Activated naive CD8-positive, alpha-beta T cell treated with anti-CD3 and anti-CD28 coated beads, Interleukin-2, amount 10 ng/mL, durations not matched to agents 7 days and 5 days (primary cell): ENCODE measurements at regions not wholly inside any gene's neighbourhood (a gene's known extent, or its start where the extent isn't known, plus 50 kb on each side); places are given as distances from the start of the nearest gene placed in this dataset.
"Not testable (repeated sequence)": the region's sequence is repeated elsewhere in the genome, so short reads cannot be mapped to it uniquely, and the experiment has no call there.

ENCODE experiments used
- ATAC-seq: fragments of 150-1000 bp; cut with Tn5 transposase; one replicate; pipeline ENCODE4 v1.10.0; 2021; ENCODE audit warnings: low read depth, moderate library complexity
- POLR2A ChIA-PET: fragments of 350-600 bp; sonication (Branson Sonifier 250); formaldehyde crosslinking; loops from one replicate; lab custom pipeline; 2021; ENCODE audit warnings: antibody characterized with exemption; lab: Charles Lee
- DNase-seq: peaks from one replicate; pipeline ENCODE4 v3.0.0; 2021
- H3K27ac Mint-ChIP-seq: one replicate; pipeline ENCODE4 v1.8.0; 2022; ENCODE audit warnings: mild to moderate bottlenecking, mixed read lengths
- H3K27me3 Mint-ChIP-seq: one replicate; pipeline ENCODE4 v1.8.0; 2022; ENCODE audit warnings: mild to moderate bottlenecking, moderate library complexity, mixed read lengths
- H3K36me3 Mint-ChIP-seq: one replicate; pipeline ENCODE4 v1.8.0; 2021; ENCODE audit warnings: mild to moderate bottlenecking, mixed read lengths
- H3K4me1 Mint-ChIP-seq: one replicate; pipeline ENCODE4 v1.8.0; 2021; ENCODE audit warnings: mixed read lengths
- H3K4me3 Mint-ChIP-seq: one replicate; pipeline ENCODE4 v1.8.0; 2022; ENCODE audit warnings: mild to moderate bottlenecking, moderate library complexity, mixed read lengths
- H3K9me3 Mint-ChIP-seq: one replicate; pipeline ENCODE4 v1.8.0; 2021; ENCODE audit warnings: mixed read lengths

DNA sequence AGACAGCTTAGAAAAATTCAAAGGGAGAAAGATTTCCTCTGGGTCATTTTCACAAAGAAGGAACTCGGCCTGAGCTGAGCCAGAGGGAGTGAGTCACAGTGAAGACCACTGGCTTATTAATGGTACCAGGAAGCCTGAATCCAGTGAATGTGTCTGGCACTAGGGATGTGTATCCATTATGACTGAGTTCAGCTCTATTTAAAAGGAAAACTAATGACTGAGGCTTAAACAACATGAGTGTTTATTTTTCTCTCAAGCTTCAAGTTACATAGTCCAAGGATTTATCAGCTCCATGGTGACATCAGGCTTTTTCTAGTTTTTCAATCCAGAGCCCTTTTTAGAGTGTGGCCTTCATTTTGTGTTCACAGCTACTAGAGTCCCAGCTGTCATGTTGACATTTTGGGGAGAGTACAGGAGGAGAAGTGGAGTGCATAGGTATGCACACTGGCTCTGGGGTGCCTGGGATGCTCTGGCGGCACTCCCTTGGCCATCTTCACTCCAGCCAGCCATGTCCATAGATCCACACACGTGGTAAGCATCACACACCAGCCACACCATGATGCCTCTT lies 159.5 kb upstream of the ERCC6L2 start:
- peaks cover 12% of the 10 kb centered on the region for H3K36me3 Mint-ChIP-seq
- H3K4me1 Mint-ChIP-seq, result no peaks in the 10 kb centered on the region
- POLR2A ChIA-PET, result no interaction called here
- no peak for ATAC-seq
- DNase-seq, result no peak
- peaks cover 15% of the 10 kb centered on the region for H3K27me3 Mint-ChIP-seq
- H3K9me3 Mint-ChIP-seq, result peaks cover 20% of the 10 kb centered on the region
- H3K4me3 Mint-ChIP-seq, result no peak overlapping the region
- no peak overlapping the region for H3K27ac Mint-ChIP-seq

DNA sequence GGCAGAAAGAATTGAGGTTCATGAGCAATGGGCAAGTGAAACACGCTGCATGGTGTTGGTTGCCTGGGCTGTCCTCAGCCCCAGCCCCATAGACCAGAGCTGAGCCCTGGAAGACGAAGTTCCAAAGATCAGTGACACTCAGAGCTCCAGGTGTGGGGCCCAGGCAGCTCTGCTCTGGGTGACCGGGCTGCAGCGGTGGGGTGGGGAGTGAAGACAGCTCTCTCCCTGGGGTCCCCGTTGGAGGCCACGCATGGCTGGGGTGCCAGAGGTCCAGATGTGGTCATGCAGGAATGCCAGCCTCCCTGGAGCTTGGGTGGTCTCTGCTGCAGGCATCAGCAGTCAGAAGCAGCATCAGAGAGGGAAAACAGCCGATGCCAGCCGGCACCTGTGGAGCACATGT lies 165.0 kb upstream of the ERCC6L2 start:
- ATAC-seq, result no peak
- POLR2A ChIA-PET, result no interaction called here
- H3K27ac Mint-ChIP-seq, result no peak overlapping the region
- DNase-seq, result no peak
- peaks cover 1% of the 10 kb centered on the region for H3K4me1 Mint-ChIP-seq
- H3K4me3 Mint-ChIP-seq, result no peak overlapping the region
- H3K9me3 Mint-ChIP-seq, result peaks cover 9% of the 10 kb centered on the region
- H3K36me3 Mint-ChIP-seq, result peaks cover 8% of the 10 kb centered on the region
- H3K27me3 Mint-ChIP-seq, result peaks cover 23% of the 10 kb centered on the region

DNA sequence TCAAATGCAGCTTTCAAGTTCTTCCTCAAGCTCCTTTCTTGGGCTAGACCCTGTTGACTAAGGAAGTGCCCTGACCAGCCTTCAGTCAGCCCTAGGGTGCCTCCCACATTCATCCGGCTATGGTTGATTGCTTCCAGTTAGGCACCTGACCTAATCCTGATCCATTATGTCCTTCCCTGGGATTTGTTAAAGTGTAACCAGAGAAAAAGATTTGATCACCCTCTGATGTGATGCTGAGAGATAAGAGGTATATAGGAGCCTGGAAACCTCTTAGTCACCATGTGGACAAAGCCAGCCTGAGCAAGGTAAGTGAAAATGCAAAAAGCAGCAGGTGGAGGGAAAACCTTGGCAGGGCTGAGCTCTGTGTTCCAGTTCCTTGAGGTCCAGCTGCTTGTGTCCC lies 178.8 kb upstream of the ERCC6L2 start:
- Mint-ChIP-seq H3K4me3 (no peak overlapping the region), H3K4me1 (no peaks in the 10 kb centered on the region), H3K27ac (no peak overlapping the region), H3K27me3 (peaks cover 10% of the 10 kb centered on the region), H3K9me3 (peaks cover 18% of the 10 kb centered on the region), H3K36me3 (no peaks in the 10 kb centered on the region)
- POLR2A ChIA-PET, result no interaction called here
- no peak for ATAC-seq
- no peak for DNase-seq

DNA sequence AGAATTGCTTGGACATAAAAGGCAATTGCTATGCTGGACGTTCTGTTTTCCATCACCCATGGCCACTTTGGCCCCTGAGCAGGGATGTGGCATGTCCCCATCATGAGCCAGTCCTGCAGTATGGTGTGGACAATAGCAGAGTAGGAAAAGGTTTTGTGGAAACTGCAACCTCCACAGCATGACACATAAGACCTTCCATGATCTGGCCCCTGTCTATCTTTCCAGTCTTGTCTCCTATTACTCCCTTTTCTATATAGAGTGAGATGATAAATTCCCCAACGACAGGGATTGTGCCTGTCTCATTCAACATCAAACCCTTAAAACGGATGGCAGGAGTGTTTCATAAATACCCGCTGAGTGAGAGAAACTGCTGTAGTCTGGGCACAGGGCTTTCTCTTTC lies 174.7 kb upstream of the PTCH1 start:
- Mint-ChIP-seq H3K4me1 (no peaks in the 10 kb centered on the region), H3K27ac (no peak overlapping the region), H3K4me3 (no peak overlapping the region), H3K27me3 (peaks cover 12% of the 10 kb centered on the region), H3K36me3 (peaks cover 3% of the 10 kb centered on the region), H3K9me3 (peaks cover 17% of the 10 kb centered on the region)
- ATAC-seq (no peak), DNase-seq (no peak)
- POLR2A ChIA-PET, result no interaction called here

DNA sequence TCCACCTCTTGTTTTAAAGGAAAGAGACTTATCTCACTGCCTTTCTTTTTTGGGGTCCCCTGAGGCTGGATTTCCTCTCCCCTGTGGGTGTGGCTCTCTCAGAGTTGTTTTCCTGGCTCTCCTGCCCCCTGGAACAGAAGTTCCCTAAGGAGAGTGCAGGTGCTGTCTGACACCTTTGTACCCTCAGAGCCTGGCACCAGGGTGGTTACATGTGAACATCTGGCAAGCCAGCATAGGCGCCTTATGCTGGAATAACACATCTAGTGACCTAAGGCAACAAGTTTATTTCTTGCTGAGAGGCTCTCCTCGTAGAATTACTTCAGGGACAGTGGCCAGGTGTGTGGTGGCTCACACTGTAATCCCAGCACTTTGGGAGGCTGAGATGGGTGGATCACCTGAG lies 172.9 kb upstream of the PTCH1 start:
- Mint-ChIP-seq H3K36me3 (peaks cover 3% of the 10 kb centered on the region), H3K27ac (no peak overlapping the region), H3K4me3 (no peak overlapping the region), H3K27me3 (peaks cover 17% of the 10 kb centered on the region), H3K4me1 (peaks cover 1% of the 10 kb centered on the region), H3K9me3 (peaks cover 10% of the 10 kb centered on the region)
- POLR2A ChIA-PET, result no interaction called here
- ATAC-seq (no peak), DNase-seq (no peak)

DNA sequence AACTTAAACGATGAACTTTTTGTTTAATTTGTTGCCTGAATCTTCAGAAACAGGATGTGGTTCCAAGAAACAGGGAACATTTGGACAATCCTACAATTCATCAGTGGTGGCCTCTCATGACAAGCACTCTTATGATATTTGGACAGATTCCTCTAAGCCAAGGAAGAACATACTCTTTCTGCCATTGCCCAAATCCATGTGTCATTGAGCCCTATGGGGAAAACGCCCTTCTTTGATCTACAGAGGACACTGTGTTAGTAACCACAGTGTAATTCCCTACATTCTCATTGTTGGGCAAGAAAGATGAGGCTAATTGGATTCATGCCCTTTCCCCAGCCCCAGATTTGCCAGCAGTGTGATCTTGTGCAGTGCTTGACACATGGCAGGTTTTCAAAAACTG lies 167.7 kb upstream of the PTCH1 start:
- Mint-ChIP-seq H3K36me3 (peaks cover 21% of the 10 kb centered on the region), H3K4me3 (no peak overlapping the region), H3K9me3 (peaks cover 17% of the 10 kb centered on the region), H3K4me1 (peaks cover 19% of the 10 kb centered on the region), H3K27ac (no peak overlapping the region), H3K27me3 (peaks cover 8% of the 10 kb centered on the region)
- no peak for DNase-seq
- ATAC-seq, result no peak
- POLR2A ChIA-PET, result no interaction called here

DNA sequence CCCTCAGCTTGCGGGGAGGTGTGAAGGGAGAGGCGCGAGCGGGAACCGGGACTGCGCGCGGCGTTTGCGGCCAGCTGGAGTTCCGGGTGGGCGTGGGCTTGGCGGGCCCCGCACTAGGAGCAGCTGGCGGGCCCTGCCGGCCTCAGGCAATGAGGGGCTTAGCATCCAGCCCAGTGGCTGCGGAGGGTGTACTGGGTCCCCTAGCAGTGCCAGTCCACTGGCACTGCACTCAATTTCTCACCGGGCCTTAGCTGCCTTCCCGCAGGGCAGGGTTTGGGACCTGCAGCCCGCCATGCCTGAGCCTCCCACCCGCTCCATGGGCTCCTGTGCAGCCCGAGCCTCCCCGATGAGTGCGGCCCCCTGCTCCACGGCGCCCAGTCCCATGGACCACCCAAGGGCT lies 163.5 kb upstream of the PTCH1 start:
- H3K4me1 Mint-ChIP-seq, result peaks cover 19% of the 10 kb centered on the region
- H3K27me3 Mint-ChIP-seq, result not testable (repeated sequence)

DNA sequence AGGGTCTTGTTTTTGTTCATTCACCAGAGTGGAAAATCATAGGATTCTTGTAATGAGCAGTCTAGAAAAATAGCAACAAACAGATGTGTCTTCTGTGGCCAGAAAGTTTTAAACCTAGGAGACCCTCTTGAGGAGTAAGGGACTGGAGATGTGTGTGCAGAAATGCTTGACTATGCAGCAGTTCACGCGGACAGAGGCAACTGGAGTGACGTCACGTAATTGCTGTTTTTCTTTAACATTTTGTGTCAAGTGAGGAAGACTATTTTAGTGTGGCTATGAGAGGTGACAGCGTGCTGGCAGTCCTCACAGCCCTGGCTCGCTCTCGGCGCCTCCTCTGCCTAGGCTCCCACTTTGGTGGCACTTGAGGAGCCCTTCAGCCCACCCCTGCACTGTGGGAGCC lies 163.1 kb upstream of the PTCH1 start:
- POLR2A ChIA-PET, result no interaction called here
- Mint-ChIP-seq H3K27me3 (peaks cover 4% of the 10 kb centered on the region), H3K9me3 (peaks cover 16% of the 10 kb centered on the region), H3K27ac (no peak overlapping the region), H3K4me1 (peaks cover 18% of the 10 kb centered on the region), H3K4me3 (no peak overlapping the region), H3K36me3 (peaks cover 21% of the 10 kb centered on the region)
- DNase-seq, result no peak
- no peak for ATAC-seq

More for the DNA sequence above, 163.5 kb upstream of the PTCH1 start:
- POLR2A ChIA-PET, ATAC-seq, H3K4me3 Mint-ChIP-seq, H3K27ac Mint-ChIP-seq, DNase-seq: not testable (repeated sequence)
- peaks cover 16% of the 10 kb centered on the region for H3K9me3 Mint-ChIP-seq
- H3K36me3 Mint-ChIP-seq, result peaks cover 21% of the 10 kb centered on the region

DNA sequence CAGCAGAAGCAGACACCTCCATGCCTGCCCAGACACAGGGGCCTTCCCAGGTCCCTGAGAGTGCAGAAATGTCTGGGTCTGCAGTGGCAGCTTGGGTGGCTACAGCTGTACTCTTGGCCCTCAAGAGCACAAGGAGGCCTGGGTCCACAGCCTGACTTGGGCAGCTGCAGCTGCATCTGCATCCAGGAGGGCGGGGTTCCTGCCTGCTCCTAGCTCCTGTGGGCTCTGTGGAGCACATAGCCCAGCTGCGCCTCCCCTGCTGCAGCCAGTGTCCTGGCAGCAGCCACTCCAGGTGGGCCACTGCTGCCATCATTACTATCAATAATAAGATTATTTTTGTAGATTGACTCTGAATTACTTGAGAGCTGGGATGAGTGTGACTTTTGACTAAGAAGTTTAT lies 162.0 kb upstream of the PTCH1 start:
- DNase-seq, result no peak
- Mint-ChIP-seq H3K9me3 (peaks cover 16% of the 10 kb centered on the region), H3K4me1 (peaks cover 18% of the 10 kb centered on the region), H3K27me3 (peaks cover 5% of the 10 kb centered on the region), H3K27ac (no peak overlapping the region), H3K36me3 (peaks cover 21% of the 10 kb centered on the region), H3K4me3 (no peak overlapping the region)
- POLR2A ChIA-PET, result no interaction called here
- no peak for ATAC-seq

DNA sequence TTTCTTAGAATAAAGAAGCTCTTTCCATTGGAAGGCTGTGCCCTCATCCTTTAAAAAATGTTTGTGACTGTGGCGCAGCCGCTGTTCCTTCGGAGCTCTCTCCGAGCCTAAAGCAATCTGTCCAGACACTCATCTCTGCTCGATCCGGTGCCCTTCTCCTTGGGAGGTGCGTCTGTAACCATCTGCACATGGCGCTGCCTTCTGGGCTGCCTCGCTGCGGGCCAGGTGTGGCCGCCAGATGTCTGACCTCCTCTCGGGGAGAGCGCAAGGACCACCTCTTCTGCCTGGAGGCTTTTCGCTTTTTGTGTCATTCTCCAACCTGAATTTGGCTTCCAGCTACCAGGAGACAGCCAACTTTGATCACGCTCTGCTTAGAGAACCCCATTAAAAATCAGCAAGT lies 153.4 kb upstream of the PTCH1 start:
- H3K27me3 Mint-ChIP-seq, result peaks cover 40% of the 10 kb centered on the region
- H3K4me1 Mint-ChIP-seq, result no peaks in the 10 kb centered on the region
- no peak overlapping the region for H3K27ac Mint-ChIP-seq
- POLR2A ChIA-PET, result no interaction called here
- H3K4me3 Mint-ChIP-seq, result no peak overlapping the region
- no peak for DNase-seq
- ATAC-seq, result no peak
- H3K9me3 Mint-ChIP-seq, result no peaks in the 10 kb centered on the region
- no peaks in the 10 kb centered on the region for H3K36me3 Mint-ChIP-seq

DNA sequence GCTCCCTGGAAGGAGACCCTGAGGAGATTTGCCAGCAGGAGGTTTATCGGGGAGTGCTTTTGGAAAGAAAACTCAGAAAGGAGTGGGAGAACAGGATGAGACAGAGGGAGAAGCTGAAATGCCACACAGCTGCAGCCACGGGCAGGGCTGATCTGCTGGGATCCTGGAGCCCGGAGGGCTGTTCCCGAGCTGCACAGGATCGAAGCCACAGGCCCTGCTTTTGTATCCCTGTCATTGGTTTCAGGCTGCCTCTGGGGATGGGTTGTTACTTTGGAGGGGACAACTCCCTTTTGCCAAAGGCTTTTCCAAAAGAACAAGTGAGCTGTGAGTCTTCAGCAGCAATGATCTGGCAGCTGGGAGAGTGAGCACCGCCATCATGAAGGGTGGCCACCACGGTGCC lies 152.5 kb upstream of the PTCH1 start:
- ATAC-seq, result no peak
- Mint-ChIP-seq H3K4me1 (no peaks in the 10 kb centered on the region), H3K4me3 (no peak overlapping the region), H3K9me3 (no peaks in the 10 kb centered on the region), H3K27me3 (peaks cover 39% of the 10 kb centered on the region), H3K36me3 (no peaks in the 10 kb centered on the region), H3K27ac (no peak overlapping the region)
- POLR2A ChIA-PET, result interaction anchor here (0.5 kb wide), 1 partner anchor 209 kb away, joined by 3 read pairs; no protein-coding TSS in a partner anchor
- DNase-seq, result no peak

DNA sequence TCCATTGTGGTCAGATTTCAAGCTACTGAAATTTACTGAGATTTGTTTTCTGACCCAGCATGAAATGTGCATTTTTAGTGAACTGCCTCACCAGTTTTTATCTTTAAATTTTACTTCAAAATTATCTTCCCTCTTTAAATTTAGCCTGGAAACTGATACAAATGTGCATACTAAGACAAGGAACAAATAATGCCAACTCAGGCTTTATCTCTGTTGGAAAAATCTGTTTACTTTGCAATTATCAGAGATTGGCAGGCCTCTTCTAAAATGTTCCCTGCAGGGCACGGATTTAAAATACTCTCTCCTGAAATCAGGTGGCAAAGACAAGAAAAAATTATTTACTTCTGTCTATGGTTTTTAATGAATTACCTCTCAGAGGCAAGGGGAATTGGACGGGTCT lies 151.0 kb upstream of the PTCH1 start:
- no peaks in the 10 kb centered on the region for H3K4me1 Mint-ChIP-seq
- no peak overlapping the region for H3K4me3 Mint-ChIP-seq
- DNase-seq (no peak), ATAC-seq (no peak)
- no peaks in the 10 kb centered on the region for H3K9me3 Mint-ChIP-seq
- H3K36me3 Mint-ChIP-seq, result no peaks in the 10 kb centered on the region
- peaks cover 39% of the 10 kb centered on the region for H3K27me3 Mint-ChIP-seq
- H3K27ac Mint-ChIP-seq, result no peak overlapping the region
- POLR2A ChIA-PET, result interaction anchor here (0.6 kb wide), 1 partner anchor 704 kb away, joined by 4 read pairs; no protein-coding TSS in a partner anchor

DNA sequence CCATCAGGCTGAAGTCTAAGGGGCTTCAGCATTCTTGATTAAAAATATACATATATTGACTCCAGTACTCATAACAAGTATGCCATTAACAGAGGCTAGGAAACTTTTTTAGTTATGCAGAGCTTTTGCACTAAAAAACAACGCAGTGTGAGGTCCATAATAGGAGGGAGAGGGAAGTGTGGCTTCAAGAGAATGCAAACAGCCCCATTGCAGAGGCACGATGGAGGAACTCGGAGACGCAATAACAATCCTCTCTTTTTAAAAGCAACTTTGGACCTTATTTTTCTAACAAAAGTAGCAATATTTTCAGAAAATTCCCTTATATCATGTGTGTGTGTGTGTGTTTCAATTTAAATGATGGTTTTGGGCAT lies 150.0 kb upstream of the PTCH1 start:
- no peak for DNase-seq
- Mint-ChIP-seq H3K4me3 (no peak overlapping the region), H3K36me3 (no peaks in the 10 kb centered on the region), H3K9me3 (no peaks in the 10 kb centered on the region), H3K27ac (no peak overlapping the region), H3K27me3 (peaks cover 36% of the 10 kb centered on the region), H3K4me1 (no peaks in the 10 kb centered on the region)
- POLR2A ChIA-PET, result no interaction called here
- ATAC-seq, result no peak

DNA sequence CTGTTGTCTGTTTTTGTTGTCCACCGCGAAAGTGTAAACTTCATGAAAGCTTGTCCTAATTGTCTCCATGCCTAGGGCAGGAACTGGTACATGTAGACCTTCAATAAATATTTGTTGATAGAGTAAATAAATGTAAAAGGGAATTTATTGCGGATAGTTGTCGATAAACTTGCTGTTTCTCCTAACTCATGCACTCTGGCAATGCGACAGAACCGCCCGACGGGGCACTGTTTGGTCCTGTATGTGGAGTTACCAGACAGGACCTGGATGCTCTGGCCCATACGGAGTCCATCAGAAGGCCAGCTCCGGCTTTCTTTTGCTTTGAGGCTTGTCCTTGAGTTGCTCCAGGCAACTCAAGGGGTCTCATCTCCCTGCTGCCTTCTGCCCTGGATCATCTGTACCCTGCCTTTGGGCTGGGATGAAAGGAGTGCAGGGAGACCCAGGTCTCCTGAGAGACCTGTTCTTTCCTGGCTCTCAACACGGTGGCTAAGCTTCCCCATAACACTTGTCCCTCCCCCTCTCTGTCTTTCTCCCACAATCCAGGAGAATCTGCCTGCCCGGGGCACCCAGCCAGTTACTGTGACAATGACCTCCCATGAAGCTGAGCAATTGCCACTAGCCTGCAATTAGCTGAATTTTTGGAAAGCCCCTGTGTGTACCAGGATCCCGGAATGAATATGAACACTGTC lies 149.5 kb upstream of the PTCH1 start:
- H3K36me3 Mint-ChIP-seq, result no peaks in the 10 kb centered on the region
- peaks cover 1% of the 10 kb centered on the region for H3K9me3 Mint-ChIP-seq
- peaks cover 36% of the 10 kb centered on the region for H3K27me3 Mint-ChIP-seq
- no peak for DNase-seq
- POLR2A ChIA-PET, result no interaction called here
- no peak overlapping the region for H3K27ac Mint-ChIP-seq
- H3K4me1 Mint-ChIP-seq, result no peaks in the 10 kb centered on the region
- no peak for ATAC-seq
- no peak overlapping the region for H3K4me3 Mint-ChIP-seq
